GM12873 (cell line): ENCODE measurements at regions not wholly inside any gene's neighbourhood (a gene's known extent, or its start where the extent isn't known, plus 50 kb on each side); places are given as distances from the start of the nearest gene placed in this dataset.

Experiments used
- CTCF ChIP-seq: IDR thresholded peaks from 2 replicates; pipeline ENCODE4 v1.5.1; 2012; ENCODE audit warnings: low read depth, mild to moderate bottlenecking, moderate library complexity, low read length, control low read depth; ENCODE audit not compliant: insufficient read depth; ENCODE audit errors: missing control alignments

- no peak for TF ChIP-seq CTCF
Observed at GRCh38 chr4:105068516-105068915, 78.2 kb upstream of the TET2 start.

- no peak for TF ChIP-seq CTCF
Observed at GRCh38 chr4:105074097-105074496, 72.6 kb upstream of the TET2 start.

- no peak for TF ChIP-seq CTCF
Observed at GRCh38 chr4:105075045-105075444, 71.6 kb upstream of the TET2 start.

GRCh38 chr4:105088110-105088879 lies 58.4 kb upstream of the TET2 start:
- no peak for TF ChIP-seq CTCF

- TF ChIP-seq CTCF = no peak
Observed at GRCh38 chr4:105092356-105092755, 54.3 kb upstream of the TET2 start.

GRCh38 chr4:105092768-105093167 lies 53.9 kb upstream of the TET2 start:
- TF ChIP-seq CTCF = no peak

GRCh38 chr4:105093975-105094374 lies 52.7 kb upstream of the TET2 start:
- no peak for TF ChIP-seq CTCF
